Nephron (organoid): ENCODE measurements at regions not wholly inside any gene's neighbourhood (a gene's known extent, or its start where the extent isn't known, plus 50 kb on each side); places are given as distances from the start of the nearest gene placed in this dataset.

Experiments
- H3K27ac Mint-ChIP-seq, 3 experiments: 2 replicates each; pipeline ENCODE4 v1.8.0; 2020; ENCODE audit warnings: mixed read lengths in 3 of 3, mild to moderate bottlenecking in 2 of 3, moderate library complexity in 1 of 3
- H3K27me3 Mint-ChIP-seq: 2 replicates; pipeline ENCODE4 v1.8.0; 2021; ENCODE audit warnings: low read depth, mild to moderate bottlenecking, moderate library complexity, mixed read lengths
- H3K36me3 Mint-ChIP-seq: 2 replicates; pipeline ENCODE4 v1.8.0; 2020; ENCODE audit warnings: low read depth, mixed read lengths
- H3K4me1 Mint-ChIP-seq: 2 replicates; pipeline ENCODE4 v1.8.0; 2020; ENCODE audit warnings: mixed read lengths
- H3K4me3 Mint-ChIP-seq, 3 experiments: 2 replicates each; pipeline ENCODE4 v1.8.0; 2020; ENCODE audit warnings: mild to moderate bottlenecking in 3 of 3, mixed read lengths in 3 of 3, moderate library complexity in 2 of 3
- H3K9me3 Mint-ChIP-seq: 2 replicates; pipeline ENCODE4 v1.8.0; 2020; ENCODE audit warnings: mixed read lengths
- TF ChIP-seq, protein P1 (sequence below), 3 experiments: fragments of 200-600 bp; sonication (generic); IDR thresholded peaks; one replicate each; pipeline ENCODE4 v1.5.0; 2021; ENCODE audit warnings: antibody characterized with exemption in 3 of 3; ENCODE audit not compliant: unreplicated experiment in 3 of 3

DNA sequence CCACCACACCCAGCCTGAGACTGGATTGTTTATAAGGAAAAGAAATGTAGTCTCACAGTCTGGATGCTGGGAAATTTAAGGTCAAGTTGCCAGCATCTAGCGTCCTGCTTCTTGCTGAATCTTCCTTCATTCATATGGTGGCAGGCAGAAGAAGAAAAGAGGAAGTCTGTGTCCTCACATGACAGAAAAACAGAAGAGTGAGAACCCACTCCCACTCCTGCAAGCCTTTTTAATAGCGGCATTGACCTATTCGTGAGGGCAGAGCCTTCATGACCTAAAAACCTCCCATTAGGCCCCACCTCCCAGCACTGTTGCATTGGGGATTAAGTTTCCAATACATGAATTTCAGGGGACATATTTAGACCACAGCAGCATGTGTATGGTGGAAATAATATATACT is 160.8 kb upstream of the BMP2 start:
- no peaks in the 10 kb centered on the region for H3K9me3 Mint-ChIP-seq
- H3K27me3 Mint-ChIP-seq: no peaks in the 10 kb centered on the region
- no peak overlapping the region for H3K27ac Mint-ChIP-seq
- no peaks in the 10 kb centered on the region for H3K36me3 Mint-ChIP-seq
- peaks cover 17% of the 10 kb centered on the region for H3K4me1 Mint-ChIP-seq
- TF ChIP-seq, protein P1, sequence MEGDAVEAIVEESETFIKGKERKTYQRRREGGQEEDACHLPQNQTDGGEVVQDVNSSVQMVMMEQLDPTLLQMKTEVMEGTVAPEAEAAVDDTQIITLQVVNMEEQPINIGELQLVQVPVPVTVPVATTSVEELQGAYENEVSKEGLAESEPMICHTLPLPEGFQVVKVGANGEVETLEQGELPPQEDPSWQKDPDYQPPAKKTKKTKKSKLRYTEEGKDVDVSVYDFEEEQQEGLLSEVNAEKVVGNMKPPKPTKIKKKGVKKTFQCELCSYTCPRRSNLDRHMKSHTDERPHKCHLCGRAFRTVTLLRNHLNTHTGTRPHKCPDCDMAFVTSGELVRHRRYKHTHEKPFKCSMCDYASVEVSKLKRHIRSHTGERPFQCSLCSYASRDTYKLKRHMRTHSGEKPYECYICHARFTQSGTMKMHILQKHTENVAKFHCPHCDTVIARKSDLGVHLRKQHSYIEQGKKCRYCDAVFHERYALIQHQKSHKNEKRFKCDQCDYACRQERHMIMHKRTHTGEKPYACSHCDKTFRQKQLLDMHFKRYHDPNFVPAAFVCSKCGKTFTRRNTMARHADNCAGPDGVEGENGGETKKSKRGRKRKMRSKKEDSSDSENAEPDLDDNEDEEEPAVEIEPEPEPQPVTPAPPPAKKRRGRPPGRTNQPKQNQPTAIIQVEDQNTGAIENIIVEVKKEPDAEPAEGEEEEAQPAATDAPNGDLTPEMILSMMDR (IDR thresholded peaks at IDR 0.05; ENCODE audit: unreplicated experiment in 3 of 3): no peak
- no peak overlapping the region for H3K4me3 Mint-ChIP-seq

DNA sequence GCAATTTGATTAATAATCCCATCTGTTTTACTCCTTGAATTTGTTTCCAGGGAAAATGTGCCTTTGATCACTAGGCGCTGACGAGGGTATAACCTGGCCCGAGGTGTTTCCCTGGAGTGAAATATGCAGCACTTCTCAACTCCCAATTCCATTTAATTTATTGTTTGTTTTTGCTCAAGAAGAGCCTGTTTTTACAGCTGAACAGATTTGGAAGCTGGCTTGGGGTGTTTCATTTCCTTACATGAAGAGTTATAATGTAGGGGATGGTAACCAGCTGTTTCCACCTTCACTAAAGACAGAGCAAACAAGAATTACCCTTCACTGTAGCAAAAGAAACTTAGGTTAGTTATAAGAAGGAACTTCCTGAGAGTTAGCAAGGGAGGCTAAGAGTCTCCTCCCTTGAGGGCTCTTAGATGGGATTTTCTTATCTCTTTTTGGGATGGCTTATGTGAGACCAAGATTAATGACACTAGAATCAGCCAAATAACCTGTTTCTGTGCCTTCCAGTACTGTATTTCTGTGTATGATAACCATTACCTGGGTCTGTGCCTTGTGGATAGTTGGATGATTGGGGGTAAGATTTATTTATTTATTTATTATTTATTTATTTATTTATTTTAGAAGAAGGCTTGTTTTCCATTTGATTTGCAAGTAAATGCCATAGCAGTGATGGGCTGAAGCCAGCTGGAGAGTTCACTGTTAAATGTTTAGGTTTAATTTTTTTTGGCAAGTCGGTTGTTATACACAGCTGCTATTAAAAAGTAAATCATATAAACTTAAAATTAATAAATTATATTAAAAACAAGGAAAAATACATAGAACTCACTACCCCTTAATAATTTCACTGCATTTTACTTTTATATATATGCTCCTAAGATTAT is 162.2 kb upstream of the BMP2 start:
- Mint-ChIP-seq H3K4me3 (no peak overlapping the region), H3K4me1 (peaks cover 20% of the 10 kb centered on the region), H3K27me3 (no peaks in the 10 kb centered on the region), H3K27ac (peak overlapping the region; percentile 16 to 48 (median 19)), H3K9me3 (no peaks in the 10 kb centered on the region), H3K36me3 (no peaks in the 10 kb centered on the region)
- TF ChIP-seq, protein P1 (IDR thresholded peaks at IDR 0.05; ENCODE audit: unreplicated experiment in 3 of 3): no peak

DNA sequence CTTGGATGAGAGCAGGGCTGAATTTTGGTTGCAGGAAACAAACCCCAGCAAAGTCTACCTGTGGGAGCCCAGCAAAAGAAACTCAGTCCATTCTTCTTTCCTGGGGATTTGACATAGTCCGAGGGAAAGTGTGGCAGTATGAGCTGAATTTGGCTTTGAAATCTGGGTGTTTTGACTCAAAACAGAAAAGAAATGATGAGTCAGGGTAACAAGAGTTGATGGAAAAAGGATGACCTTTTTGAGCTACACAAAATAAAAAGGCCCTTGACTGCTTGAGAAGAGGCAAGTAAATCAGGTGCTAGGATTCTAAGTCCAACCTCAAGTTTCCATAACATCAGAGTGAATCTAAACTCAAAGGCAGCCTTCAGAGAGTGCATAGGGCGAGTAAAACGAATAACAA is 163.3 kb upstream of the BMP2 start:
- H3K4me3 Mint-ChIP-seq: no peak overlapping the region
- H3K36me3 Mint-ChIP-seq: no peaks in the 10 kb centered on the region
- peak overlapping the region in 2 of 3 experiments; percentile 8 to 22 for H3K27ac Mint-ChIP-seq
- H3K4me1 Mint-ChIP-seq: peaks cover 31% of the 10 kb centered on the region
- H3K27me3 Mint-ChIP-seq: no peaks in the 10 kb centered on the region
- TF ChIP-seq, protein P1 (IDR thresholded peaks at IDR 0.05; ENCODE audit: unreplicated experiment in 3 of 3): no peak
- no peaks in the 10 kb centered on the region for H3K9me3 Mint-ChIP-seq

DNA sequence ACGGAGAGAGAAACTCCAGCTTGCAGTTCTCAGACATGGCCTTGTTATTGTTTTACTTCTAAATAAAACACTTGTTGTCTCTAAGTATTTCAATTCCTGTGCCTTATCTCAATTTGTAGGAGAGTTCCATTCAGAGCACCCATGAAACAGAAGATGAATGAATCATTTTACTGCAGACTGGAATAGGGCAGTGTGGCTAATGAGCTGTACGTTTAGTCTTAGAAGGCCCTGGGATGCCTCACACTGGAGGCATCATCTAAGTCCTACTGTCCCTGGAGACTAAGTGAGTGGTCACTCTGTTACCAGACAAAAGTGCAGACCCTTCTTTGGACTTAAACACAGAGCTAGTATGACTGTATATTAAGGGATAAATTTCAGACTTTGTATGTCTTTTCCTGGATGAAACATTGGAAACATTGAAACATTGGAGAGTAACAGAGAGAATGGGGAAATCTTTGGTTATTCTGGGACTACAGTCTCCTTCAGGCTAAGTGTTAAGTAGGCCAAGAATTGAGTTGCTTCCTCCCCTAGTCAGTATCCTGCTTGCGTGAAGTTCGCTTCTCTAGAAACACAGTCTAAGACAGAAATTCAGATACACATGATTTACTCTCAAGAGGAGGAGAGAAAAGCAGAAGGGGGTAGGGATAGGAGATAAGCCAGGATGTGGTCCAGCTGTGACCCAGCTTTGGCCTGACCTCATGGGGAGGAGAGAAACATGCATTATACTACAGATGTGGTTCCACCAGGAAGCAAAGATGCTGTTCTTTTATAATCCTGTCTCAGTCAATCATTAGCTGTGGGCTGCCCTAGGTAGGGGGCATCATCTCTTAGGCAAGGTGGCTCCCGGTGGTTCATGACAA is 167.4 kb upstream of the BMP2 start:
- Mint-ChIP-seq H3K27me3 (no peaks in the 10 kb centered on the region), H3K36me3 (no peaks in the 10 kb centered on the region), H3K4me1 (peaks cover 55% of the 10 kb centered on the region), H3K9me3 (no peaks in the 10 kb centered on the region), H3K4me3 (no peak overlapping the region), H3K27ac (peak overlapping the region; percentile 12 to 45 (median 36))
- TF ChIP-seq, protein P1 (IDR thresholded peaks at IDR 0.05; ENCODE audit: unreplicated experiment in 3 of 3): no peak

DNA sequence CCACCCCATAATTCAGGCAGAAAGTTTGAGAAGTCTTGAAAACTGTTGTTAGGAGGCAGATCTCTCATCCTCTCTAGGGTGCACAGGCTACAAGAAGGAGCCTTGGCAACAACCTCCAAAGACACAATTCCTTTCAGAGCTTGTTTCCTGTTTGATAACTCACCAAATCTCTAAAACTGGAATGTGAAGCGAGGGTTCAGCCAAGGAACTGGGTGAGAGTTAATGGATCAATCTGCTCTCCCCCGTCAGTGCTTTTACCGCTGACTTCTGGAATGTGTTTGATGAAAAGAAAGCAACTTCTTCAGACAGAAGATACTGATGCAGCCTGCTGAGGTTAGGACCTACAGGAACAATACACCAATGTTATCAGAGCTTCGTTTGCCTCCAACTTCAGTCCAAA is 171.8 kb upstream of the BMP2 start:
- Mint-ChIP-seq H3K4me3 (no peak overlapping the region), H3K4me1 (peaks cover 43% of the 10 kb centered on the region), H3K27ac (peak overlapping the region; percentile 52 to 87 (median 64)), H3K9me3 (no peaks in the 10 kb centered on the region), H3K36me3 (no peaks in the 10 kb centered on the region), H3K27me3 (no peaks in the 10 kb centered on the region)
- TF ChIP-seq, protein P1 (IDR thresholded peaks at IDR 0.05; ENCODE audit: unreplicated experiment in 3 of 3): no peak
